Progenitor cell of endocrine pancreas (in vitro differentiated cells): ENCODE measurements at regions not wholly inside any gene's neighbourhood (a gene's known extent, or its start where the extent isn't known, plus 50 kb on each side); places are given as distances from the start of the nearest gene placed in this dataset.

Source experiments
- DNase-seq: peaks from one replicate; pipeline ENCODE4 v3.0.0; 2021; ENCODE audit warnings: low spot score; ENCODE audit not compliant: unreplicated experiment
- H3K27ac Mint-ChIP-seq: 2 replicates; pipeline ENCODE4 v1.8.0; 2021; ENCODE audit warnings: mild to moderate bottlenecking, moderate library complexity, mixed read lengths
- H3K27me3 Mint-ChIP-seq: 2 replicates; pipeline ENCODE4 v1.8.0; 2021; ENCODE audit warnings: mixed read lengths
- H3K36me3 Mint-ChIP-seq: 2 replicates; pipeline ENCODE4 v1.8.0; 2022; ENCODE audit warnings: mixed read lengths; ENCODE audit not compliant: insufficient read depth
- H3K4me1 Mint-ChIP-seq: 2 replicates; pipeline ENCODE4 v1.8.0; 2021; ENCODE audit warnings: low read depth, mixed read lengths
- H3K4me3 Mint-ChIP-seq: 2 replicates; pipeline ENCODE4 v1.8.0; 2021; ENCODE audit warnings: low read depth, mild to moderate bottlenecking, moderate library complexity, mixed read lengths
- H3K9me3 Mint-ChIP-seq: 2 replicates; pipeline ENCODE4 v1.8.0; 2021; ENCODE audit warnings: low read depth, mixed read lengths
- CTCF ChIP-seq: fragments of 200-600 bp; sonication (generic); IDR thresholded peaks from one replicate; pipeline ENCODE4 v1.5.0; 2021; ENCODE audit warnings: antibody characterized with exemption, mild to moderate bottlenecking; ENCODE audit not compliant: unreplicated experiment

- Mint-ChIP-seq H3K9me3 (no peaks in the 10 kb centered on the region), H3K4me1 (no peaks in the 10 kb centered on the region)
Measured at GRCh38 chr4:83858131-83858530, 322.2 kb downstream of the GPAT3 start.

GRCh38 chr4:83855044-83855443 is 319.1 kb downstream of the GPAT3 start:
- Mint-ChIP-seq H3K4me3 (no peak overlapping the region), H3K27me3 (peaks cover 3% of the 10 kb centered on the region), H3K27ac (no peak overlapping the region), H3K9me3 (no peaks in the 10 kb centered on the region), H3K4me1 (peaks cover 2% of the 10 kb centered on the region), H3K36me3 (no peaks in the 10 kb centered on the region)
- DNase-seq = no peak
- TF ChIP-seq CTCF = no peak

More at GRCh38 chr4:83858131-83858530, 322.2 kb downstream of the GPAT3 start:
- Mint-ChIP-seq H3K27me3 (no peaks in the 10 kb centered on the region), H3K27ac (no peak overlapping the region), H3K4me3 (no peak overlapping the region), H3K36me3 (no peaks in the 10 kb centered on the region)
- DNase-seq = no peak
- TF ChIP-seq CTCF = no peak

GRCh38 chr4:83852085-83852451 is 316.2 kb downstream of the GPAT3 start:
- H3K9me3 Mint-ChIP-seq = no peaks in the 10 kb centered on the region
- no peak for TF ChIP-seq CTCF
- no peak overlapping the region for H3K27ac Mint-ChIP-seq

GRCh38 chr4:83851261-83852084 is 315.6 kb downstream of the GPAT3 start:
- H3K9me3 Mint-ChIP-seq = no peaks in the 10 kb centered on the region
- no peaks in the 10 kb centered on the region for H3K36me3 Mint-ChIP-seq
- H3K27ac Mint-ChIP-seq = peak overlapping the region; percentile 39
- peaks cover 2% of the 10 kb centered on the region for H3K4me1 Mint-ChIP-seq
- no peak overlapping the region for H3K4me3 Mint-ChIP-seq
- DNase-seq = no peak
- H3K27me3 Mint-ChIP-seq = peaks cover 3% of the 10 kb centered on the region
- no peak for TF ChIP-seq CTCF

More at GRCh38 chr4:83852085-83852451, 316.2 kb downstream of the GPAT3 start:
- Mint-ChIP-seq H3K4me1 (peaks cover 2% of the 10 kb centered on the region), H3K27me3 (peaks cover 3% of the 10 kb centered on the region), H3K36me3 (no peaks in the 10 kb centered on the region), H3K4me3 (no peak overlapping the region)
- DNase-seq = no peak

GRCh38 chr4:83850435-83850834 is 314.5 kb downstream of the GPAT3 start:
- TF ChIP-seq CTCF = no peak
- no peaks in the 10 kb centered on the region for H3K36me3 Mint-ChIP-seq
- DNase-seq = no peak
- no peak overlapping the region for H3K27ac Mint-ChIP-seq
- H3K4me3 Mint-ChIP-seq = no peak overlapping the region
- peaks cover 2% of the 10 kb centered on the region for H3K4me1 Mint-ChIP-seq
- peaks cover 3% of the 10 kb centered on the region for H3K27me3 Mint-ChIP-seq
- no peaks in the 10 kb centered on the region for H3K9me3 Mint-ChIP-seq
